ENCODE measurements at regions not wholly inside any gene's neighbourhood (a gene's known extent, or its start where the extent isn't known, plus 50 kb on each side); places are given as distances from the start of the nearest gene placed in this dataset.
A peak's percentile ranks its signal among the peaks of the same experiment; 100 is the strongest.
"Not testable (repeated sequence)": the region's sequence is repeated elsewhere in the genome, so short reads cannot be mapped to it uniquely, and the experiment has no call there.

GRCh38 chr6:146939456-146939855 lies 264.8 kb upstream of the STXBP5 start:
- DNase-seq = peak; percentile 84

- no peak for DNase-seq
These were observed 260.6 kb upstream of the STXBP5 start for GRCh38 chr6:146943664-146944063.

DNA sequence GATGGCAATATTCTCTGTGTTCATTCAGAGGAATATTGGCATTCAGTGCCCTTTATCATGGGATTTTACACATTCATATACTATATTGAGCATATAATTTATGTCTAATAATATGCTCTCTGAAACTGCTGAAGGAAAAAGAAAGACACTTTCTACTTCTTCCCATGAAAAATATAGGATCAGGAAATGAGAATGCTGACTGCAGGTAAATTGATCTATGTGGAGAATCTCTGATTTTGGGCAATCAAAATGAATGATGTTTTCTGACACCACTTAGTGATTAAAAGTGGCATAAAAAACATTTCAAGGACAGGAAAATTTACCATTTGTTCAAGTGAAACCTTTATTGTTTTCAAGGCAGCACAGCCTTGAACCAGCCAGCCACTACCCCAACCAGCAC lies 260.1 kb upstream of the STXBP5 start:
- no peak for DNase-seq

GRCh38 chr6:146944809-146945208 lies 259.4 kb upstream of the STXBP5 start:
- no peak for DNase-seq

GRCh38 chr6:146946559-146946958 lies 257.7 kb upstream of the STXBP5 start:
- no peak for DNase-seq

GRCh38 chr6:146948790-146949342 lies 255.4 kb upstream of the STXBP5 start:
- no peak for DNase-seq

GRCh38 chr6:146949425-146949824 lies 254.8 kb upstream of the STXBP5 start:
- DNase-seq = no peak

- DNase-seq = peak; percentile 65
These were observed 253.8 kb upstream of the STXBP5 start for GRCh38 chr6:146950351-146950835.

DNA sequence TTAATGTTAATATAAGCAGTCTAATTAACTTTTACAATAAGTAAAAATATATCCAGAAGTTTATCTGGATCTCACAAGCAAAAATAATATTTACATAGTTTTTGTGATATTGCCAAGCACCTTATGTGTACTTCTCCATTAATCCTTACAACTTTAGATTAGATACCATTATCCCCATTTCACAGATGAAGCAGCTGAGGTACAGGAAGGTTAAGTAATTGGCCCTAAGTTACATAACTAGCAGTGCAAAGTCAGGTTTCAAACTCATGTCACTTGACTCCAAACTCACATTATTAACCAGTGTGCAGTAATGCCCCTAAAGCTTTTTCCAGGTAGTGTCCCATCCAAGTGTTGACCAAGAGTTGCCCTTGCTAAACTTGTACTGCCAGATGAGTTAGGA lies 248.6 kb upstream of the STXBP5 start:
- no peak for DNase-seq

GRCh38 chr6:146957181-146958093 lies 246.8 kb upstream of the STXBP5 start:
- DNase-seq = peak; percentile 49

DNA sequence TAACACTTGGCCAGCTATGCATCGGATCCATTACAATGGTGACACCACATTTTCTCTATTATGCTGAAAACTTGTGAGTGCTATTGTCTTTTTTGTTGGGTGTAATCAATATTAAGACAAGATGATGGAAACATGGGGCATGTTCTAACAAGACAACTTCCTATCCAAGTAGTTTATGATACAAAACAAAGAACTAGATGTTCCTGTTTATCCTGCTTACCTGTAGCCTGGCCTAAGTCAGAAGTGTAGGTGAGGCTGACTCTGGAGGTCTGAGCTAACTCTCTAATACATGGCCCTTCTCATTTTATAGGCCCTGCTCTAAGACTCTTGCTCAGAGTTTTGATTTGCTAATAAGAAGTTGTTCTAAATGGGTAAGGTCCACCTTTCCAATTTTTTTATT lies 242.4 kb upstream of the STXBP5 start:
- no peak for DNase-seq

DNA sequence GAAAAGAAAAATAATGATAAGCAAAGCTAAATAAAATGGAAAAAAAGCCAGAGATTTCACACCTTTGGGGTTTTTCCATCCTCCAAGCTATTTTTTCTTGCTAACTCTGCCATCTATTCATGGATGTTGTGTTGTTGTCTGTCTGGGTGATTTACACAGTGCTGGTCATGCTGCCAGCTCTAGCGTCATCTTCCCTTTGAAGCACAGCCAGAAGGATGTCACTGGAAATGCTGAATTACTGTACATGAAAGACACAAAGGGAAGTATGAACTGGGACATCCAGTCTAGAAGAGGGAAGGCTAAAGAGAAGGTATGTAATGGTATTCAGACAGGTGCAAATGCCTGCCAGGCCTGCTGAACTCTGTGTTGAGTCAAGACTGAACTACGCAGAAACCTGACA lies 241.9 kb upstream of the STXBP5 start:
- no peak for DNase-seq

DNA sequence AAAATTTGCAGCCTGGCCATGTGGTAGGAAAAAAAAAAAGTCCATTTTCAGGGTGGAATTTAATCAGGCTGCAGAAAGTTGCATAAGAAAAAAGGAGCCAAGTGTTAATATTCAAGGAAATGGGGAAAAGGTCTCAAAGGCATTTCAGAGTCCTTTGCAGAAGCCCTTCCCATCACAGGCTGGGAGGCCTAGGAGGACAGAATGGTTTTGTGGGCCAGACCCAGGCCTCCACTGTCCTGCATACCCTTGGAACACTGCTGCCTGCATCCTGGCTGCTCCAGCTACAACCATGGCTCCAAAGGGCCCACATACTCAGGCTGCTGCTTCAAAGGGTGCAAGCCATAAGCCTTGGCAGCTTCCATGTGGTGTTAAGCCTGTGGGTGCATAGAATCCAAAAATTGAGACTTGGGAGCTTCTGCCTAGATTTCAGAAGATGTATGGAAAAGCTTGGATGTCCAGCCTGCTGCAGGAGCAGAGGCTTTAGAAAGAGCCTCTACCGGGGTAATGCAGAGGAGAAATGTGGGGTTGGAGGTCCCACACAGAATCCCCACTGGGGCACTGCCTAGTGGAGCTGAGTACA lies 239.0 kb upstream of the STXBP5 start:
- DNase-seq = no peak

GRCh38 chr6:146968041-146968760 lies 236.0 kb upstream of the STXBP5 start:
- DNase-seq = peak; percentile 44

DNA sequence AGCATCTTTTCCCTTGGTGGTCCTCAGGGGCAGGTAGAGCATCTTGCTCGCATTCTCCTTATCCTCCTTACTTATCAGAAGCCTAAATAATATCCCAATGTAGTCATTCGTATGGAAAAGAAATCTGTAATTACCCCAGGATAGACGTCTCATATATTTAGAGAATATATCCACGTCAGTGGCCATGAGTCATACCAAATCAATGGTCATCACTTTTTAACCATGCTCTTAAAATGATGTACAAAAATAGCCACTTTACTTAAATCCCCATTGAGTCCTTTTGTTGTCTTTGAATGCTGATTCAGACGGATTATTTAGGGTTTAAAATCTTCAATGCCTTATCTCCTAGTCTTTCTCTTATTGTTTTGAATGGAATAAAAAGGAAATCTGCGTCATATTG lies 231.7 kb upstream of the STXBP5 start:
- no peak for DNase-seq

DNA sequence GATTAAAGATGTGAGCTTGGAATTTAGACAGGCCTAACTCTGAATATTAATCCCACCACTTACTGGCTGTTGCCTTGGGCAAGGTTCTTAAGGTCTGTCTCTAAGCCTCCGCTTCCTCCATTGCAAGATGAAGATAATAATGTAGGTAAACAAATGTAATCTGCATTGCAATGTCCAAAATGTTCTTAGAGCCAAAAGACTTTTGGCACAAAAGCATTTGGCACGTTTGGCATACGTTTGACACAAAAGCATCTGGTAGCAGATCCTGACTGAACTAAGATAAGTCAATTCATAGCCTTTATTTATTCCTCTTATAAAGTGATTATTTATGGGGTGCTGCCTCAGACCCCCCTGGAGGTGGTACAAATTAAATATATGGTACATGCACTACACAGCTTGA lies 229.9 kb upstream of the STXBP5 start:
- DNase-seq = no peak

DNA sequence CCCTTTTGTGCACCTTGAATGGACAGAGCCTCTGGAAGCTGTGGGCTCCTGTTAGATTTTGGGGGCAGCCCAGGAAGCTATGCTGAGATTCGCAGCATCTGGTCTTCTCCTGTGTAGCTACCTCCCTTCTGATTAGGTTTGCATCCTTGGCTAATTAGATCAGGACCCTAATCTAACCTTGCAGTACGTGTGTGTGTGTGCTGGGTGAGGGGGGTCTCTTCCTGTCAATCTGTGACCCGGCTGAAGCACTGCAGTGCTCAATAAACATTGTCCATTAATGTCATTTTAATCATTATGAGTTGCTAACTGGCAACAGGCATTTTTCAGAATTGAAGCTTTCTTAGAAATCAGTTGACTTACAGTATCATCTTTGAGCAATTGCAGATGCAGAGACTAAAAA lies 229.1 kb upstream of the STXBP5 start:
- no peak for DNase-seq

DNA sequence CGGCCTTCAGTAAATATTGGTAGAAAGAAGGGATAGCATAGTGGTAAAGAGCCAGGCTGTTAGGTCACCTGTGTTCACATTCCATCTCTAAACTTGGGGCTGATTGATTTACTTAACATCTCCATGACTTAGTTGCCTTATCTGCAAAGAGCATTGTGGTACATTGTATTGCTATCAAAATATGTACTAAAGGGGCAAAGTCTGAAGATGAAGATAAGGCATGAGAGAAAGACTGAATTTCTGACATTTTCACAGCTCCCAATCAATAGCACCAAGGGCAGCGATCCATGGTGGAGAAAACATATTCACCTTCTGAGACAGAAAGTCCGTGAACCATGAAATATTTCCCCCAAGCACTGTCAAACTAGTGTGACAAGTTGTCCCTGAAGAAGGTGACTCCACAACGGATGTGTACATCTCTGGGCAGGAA lies 223.3 kb upstream of the STXBP5 start:
- no peak for DNase-seq

DNA sequence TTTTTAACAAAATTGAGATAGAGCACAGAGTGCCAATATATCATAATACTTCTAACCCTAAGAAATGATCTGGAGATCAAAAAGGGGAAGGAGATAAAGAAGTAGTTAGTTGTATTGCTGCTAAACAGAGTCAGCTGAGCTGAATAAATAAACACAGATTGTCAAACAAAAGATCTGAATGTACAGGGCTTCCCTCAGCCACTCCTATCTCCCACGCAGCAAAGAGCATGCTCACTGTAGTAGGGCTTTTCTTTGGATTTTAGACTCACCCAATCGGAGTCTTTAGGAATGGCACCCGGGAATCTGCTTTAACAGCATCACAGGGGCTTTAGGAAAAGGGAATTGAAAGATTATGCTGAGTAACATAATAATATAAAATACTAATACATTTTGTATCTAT lies 222.2 kb upstream of the STXBP5 start:
- DNase-seq = peak; percentile 19

- no peak for DNase-seq
These were observed 219.8 kb upstream of the STXBP5 start for GRCh38 chr6:146984251-146984924.

DNA sequence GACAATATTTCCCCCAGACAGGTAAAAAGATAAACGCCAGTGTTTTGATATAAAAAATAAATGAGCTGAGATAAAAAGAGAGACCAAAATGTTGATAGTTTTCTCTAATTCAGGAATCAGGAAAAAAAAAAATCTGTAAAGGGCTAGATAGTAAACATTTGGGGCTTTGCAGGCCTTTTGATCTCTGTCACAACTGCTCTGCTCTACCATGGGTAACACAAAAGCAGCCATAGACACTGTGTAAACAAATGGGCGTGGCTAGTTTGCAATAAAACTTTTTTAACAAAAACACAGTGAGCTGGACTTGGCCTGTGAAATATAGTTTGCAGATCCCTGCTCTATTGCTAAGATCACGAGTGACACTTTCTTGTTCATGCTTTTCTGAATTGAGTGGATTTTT lies 219.1 kb upstream of the STXBP5 start:
- no peak for DNase-seq

GRCh38 chr6:146985966-146986365 lies 218.3 kb upstream of the STXBP5 start:
- DNase-seq = no peak

DNA sequence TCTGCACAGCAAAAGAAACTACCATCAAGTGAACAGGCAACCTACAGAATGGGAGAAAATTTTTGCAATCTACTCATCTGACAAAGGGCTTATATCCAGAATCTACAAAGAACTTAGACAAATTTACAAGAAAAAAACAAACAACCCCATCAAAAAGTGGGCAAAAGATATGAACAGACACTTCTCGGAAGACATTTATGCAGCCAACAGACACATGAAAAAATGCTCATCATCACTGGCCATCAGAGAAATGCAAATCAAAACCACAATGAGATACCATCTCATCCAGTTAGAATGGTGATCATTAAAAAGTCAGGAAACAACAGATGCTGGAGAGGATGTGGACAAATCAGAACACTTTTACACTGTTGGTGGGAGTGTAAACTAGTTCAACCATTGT lies 216.3 kb upstream of the STXBP5 start:
- DNase-seq = not testable (repeated sequence)

Data from hematopoietic multipotent progenitor cell treated with erythropoietin and hydrocortisone succinate and interleukin-3 and kit ligand, for 6 days (in vitro differentiated cells).